ENCODE measurements at regions not wholly inside any gene's neighbourhood (a gene's known extent, or its start where the extent isn't known, plus 50 kb on each side); places are given as distances from the start of the nearest gene placed in this dataset.

DNA sequence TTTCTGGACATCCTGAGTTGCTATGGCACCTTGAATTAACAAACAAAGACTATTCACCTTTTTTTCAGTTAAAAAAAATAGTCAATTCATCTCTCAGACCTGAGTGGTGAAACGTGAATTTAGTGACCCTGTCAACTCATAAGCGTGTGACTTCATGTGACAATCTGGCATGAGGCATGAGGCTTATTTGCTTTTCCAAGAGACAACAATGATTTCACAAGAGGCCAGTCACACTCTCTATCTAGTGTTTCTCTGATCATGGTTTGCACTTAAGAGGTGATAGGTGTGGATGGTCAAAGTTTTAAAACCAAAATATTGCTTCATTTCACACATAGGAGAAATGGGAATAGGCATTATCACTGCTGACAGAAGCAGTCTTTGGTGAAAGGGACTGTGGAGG, 559.6 kb upstream of the ACO1 start (continued):
- TF ChIP-seq CREM (IDR thresholded peaks at IDR 0.05) (peak; percentile 34; the same call in 1 of the 2 replicates), CREM (CRISPR knock-in tag; IDR thresholded peaks at IDR 0.05) (no peak), RAD51 (IDR thresholded peaks at IDR 0.05; ENCODE audit: borderline replicate concordance) (no peak), ATAD3A (CRISPR knock-in tag; IDR thresholded peaks at IDR 0.05) (no peak), ZNF768 (CRISPR knock-in tag; IDR thresholded peaks at IDR 0.05) (no peak), RXRB (CRISPR knock-in tag; IDR thresholded peaks at IDR 0.05; ENCODE audit: borderline replicate concordance) (peak; percentile 51), ZMYM4 (CRISPR knock-in tag; IDR thresholded peaks at IDR 0.05) (peak; percentile 39; the same call in 1 of the 2 replicates), ZNF781 (CRISPR knock-in tag; IDR thresholded peaks at IDR 0.05; ENCODE audit: borderline replicate concordance, not compliant biosample characterization) (peak; percentile 37), NR2C2 (CRISPR knock-in tag; IDR thresholded peaks at IDR 0.05; ENCODE audit: borderline replicate concordance) (peak; percentile 47; the same call in 1 of the 2 replicates), RELA (CRISPR knock-in tag; IDR thresholded peaks at IDR 0.05) (no peak), PITX1 (CRISPR knock-in tag; IDR thresholded peaks at IDR 0.05) (0 out of 2 replicates have a peak, but pooled peaks have one; percentile 43), HNF4G (IDR thresholded peaks at IDR 0.05; ENCODE audit: borderline replicate concordance, low read depth, low read length) (no peak), HNF4G (CRISPR knock-in tag; IDR thresholded peaks at IDR 0.05; ENCODE audit: borderline replicate concordance, low read depth) (no peak), ARNTL (CRISPR knock-in tag; IDR thresholded peaks at IDR 0.05) (peak; percentile 89), POLR2AphosphoS5 (IDR thresholded peaks at IDR 0.05; ENCODE audit: low read depth, low read length) (no peak), FOXO1 (CRISPR knock-in tag; IDR thresholded peaks at IDR 0.05) (peak; percentile 35; the same call in 1 of the 2 replicates), ZNF33B (CRISPR knock-in tag; IDR thresholded peaks at IDR 0.05) (no peak), CREB1 (IDR thresholded peaks at IDR 0.05) (no peak), CREB1 (CRISPR knock-in tag; IDR thresholded peaks at IDR 0.05) (peak; percentile 39; the same call in 1 of the 2 replicates), KLF11 (CRISPR knock-in tag; IDR thresholded peaks at IDR 0.05) (no peak), ERF (CRISPR knock-in tag; IDR thresholded peaks at IDR 0.05) (0 out of 2 replicates have a peak, but pooled peaks have one; percentile 47), FOXK1 (CRISPR knock-in tag; IDR thresholded peaks at IDR 0.05; ENCODE audit: borderline replicate concordance, low read depth) (peak; percentile 73; the same call in 1 of the 2 replicates), CEBPG (CRISPR knock-in tag; IDR thresholded peaks at IDR 0.05) (peak; percentile 83), BHLHE40 (IDR thresholded peaks at IDR 0.05; ENCODE audit: low read length) (peak; percentile 95), SAP130 (CRISPR knock-in tag; IDR thresholded peaks at IDR 0.05; ENCODE audit: low read depth) (peak; percentile 67), EP300 (IDR thresholded peaks at IDR 0.05; ENCODE audit: low read depth in 2 of 2, low read length in 2 of 2) (peak; percentile 47 to 50; a peak in 1 of 4 replicates), EP300 (CRISPR knock-in tag; IDR thresholded peaks at IDR 0.05; ENCODE audit: borderline replicate concordance) (no peak; the same call in 1 of the 2 replicates), ZNF441 (CRISPR knock-in tag; IDR thresholded peaks at IDR 0.05; ENCODE audit: borderline replicate concordance) (no peak), NCOR1 (IDR thresholded peaks at IDR 0.05; ENCODE audit: borderline replicate concordance, low read length) (no peak; the same call in 1 of the 2 replicates)
- TF ChIP-seq, protein P1, sequence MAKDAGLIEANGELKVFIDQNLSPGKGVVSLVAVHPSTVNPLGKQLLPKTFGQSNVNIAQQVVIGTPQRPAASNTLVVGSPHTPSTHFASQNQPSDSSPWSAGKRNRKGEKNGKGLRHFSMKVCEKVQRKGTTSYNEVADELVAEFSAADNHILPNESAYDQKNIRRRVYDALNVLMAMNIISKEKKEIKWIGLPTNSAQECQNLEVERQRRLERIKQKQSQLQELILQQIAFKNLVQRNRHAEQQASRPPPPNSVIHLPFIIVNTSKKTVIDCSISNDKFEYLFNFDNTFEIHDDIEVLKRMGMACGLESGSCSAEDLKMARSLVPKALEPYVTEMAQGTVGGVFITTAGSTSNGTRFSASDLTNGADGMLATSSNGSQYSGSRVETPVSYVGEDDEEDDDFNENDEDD (CRISPR knock-in tag; IDR thresholded peaks at IDR 0.05; ENCODE audit: borderline replicate concordance) = peak; percentile 43; the same call in 1 of the 2 replicates
- TF ChIP-seq, protein P2, sequence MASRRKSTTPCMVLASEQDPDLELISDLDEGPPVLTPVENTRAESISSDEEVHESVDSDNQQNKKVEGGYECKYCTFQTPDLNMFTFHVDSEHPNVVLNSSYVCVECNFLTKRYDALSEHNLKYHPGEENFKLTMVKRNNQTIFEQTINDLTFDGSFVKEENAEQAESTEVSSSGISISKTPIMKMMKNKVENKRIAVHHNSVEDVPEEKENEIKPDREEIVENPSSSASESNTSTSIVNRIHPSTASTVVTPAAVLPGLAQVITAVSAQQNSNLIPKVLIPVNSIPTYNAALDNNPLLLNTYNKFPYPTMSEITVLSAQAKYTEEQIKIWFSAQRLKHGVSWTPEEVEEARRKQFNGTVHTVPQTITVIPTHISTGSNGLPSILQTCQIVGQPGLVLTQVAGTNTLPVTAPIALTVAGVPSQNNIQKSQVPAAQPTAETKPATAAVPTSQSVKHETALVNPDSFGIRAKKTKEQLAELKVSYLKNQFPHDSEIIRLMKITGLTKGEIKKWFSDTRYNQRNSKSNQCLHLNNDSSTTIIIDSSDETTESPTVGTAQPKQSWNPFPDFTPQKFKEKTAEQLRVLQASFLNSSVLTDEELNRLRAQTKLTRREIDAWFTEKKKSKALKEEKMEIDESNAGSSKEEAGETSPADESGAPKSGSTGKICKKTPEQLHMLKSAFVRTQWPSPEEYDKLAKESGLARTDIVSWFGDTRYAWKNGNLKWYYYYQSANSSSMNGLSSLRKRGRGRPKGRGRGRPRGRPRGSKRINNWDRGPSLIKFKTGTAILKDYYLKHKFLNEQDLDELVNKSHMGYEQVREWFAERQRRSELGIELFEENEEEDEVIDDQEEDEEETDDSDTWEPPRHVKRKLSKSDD (CRISPR knock-in tag; IDR thresholded peaks at IDR 0.05; ENCODE audit: low read depth) = 0 out of 2 replicates have a peak, but pooled peaks have one; percentile 39
